GM18868 (cell line): ENCODE measurements at regions not wholly inside any gene's neighbourhood (a gene's known extent, or its start where the extent isn't known, plus 50 kb on each side); places are given as distances from the start of the nearest gene placed in this dataset.
A peak's percentile ranks its signal among the peaks of the same experiment; 100 is the strongest.
"Not testable (repeated sequence)": the region's sequence is repeated elsewhere in the genome, so short reads cannot be mapped to it uniquely, and the experiment has no call there.

Source experiments
- ATAC-seq: cut with Tn5 transposase; IDR thresholded peaks from one replicate; pipeline ENCODE4 v1.9.1; 2021; ENCODE audit warnings: mild to moderate bottlenecking, moderate library complexity; ENCODE audit not compliant: unreplicated experiment

GRCh38 chr5:162931501-162931900, 505.9 kb upstream of the CCNG1 start:
- ATAC-seq: no peak

- no peak for ATAC-seq
Observed at GRCh38 chr5:162939991-162940390, 497.4 kb upstream of the CCNG1 start.

GRCh38 chr5:162948677-162949076, 488.7 kb upstream of the CCNG1 start:
- ATAC-seq: no peak

GRCh38 chr5:162956570-162956969, 480.8 kb upstream of the CCNG1 start:
- ATAC-seq: no peak

DNA sequence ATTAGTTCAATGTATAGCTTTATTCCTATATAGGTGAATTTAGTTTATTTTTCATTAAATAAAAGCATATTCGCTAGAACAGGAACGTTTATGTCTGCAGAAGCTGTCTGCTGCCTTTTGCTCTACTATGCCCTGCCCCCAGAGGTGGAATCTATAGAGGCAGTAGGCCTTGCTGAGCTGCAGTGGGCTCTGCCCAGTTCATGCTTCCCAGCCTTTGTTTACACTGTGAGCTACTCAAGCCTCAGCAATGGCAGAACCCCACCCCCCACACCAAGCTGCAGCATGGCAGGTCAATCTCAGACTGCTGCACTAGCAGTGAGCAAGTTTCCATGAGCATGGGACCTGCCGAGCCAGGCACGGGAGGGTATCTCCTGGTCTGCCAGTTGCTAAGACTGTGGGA, 473.3 kb upstream of the CCNG1 start:
- not testable (repeated sequence) for ATAC-seq

DNA sequence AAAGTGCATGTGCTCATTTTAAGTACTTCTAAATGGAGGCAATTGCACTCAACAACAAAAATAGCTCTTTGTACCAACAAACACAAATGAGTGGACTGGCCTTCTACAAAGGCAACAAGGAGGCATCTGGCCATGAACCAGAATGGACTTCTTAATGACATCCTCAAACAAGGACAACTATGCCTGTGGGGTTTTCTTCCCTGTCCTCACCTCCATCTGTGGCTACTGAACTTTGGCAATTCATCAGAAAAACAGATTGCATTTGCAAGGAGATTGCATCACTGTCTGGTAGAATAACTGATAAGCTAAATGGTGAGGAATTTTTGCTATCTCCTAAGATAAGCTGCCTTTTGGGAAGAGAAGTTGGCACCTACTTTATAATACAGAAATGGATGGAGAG, 447.3 kb upstream of the CCNG1 start:
- no peak for ATAC-seq

- ATAC-seq: peak; percentile 89
Observed at GRCh38 chr5:162990856-162991497, 446.4 kb upstream of the CCNG1 start.

GRCh38 chr5:162995568-162995967, 441.8 kb upstream of the CCNG1 start:
- peak; percentile 62 for ATAC-seq

GRCh38 chr5:162996053-162996452, 441.3 kb upstream of the CCNG1 start:
- no peak for ATAC-seq

DNA sequence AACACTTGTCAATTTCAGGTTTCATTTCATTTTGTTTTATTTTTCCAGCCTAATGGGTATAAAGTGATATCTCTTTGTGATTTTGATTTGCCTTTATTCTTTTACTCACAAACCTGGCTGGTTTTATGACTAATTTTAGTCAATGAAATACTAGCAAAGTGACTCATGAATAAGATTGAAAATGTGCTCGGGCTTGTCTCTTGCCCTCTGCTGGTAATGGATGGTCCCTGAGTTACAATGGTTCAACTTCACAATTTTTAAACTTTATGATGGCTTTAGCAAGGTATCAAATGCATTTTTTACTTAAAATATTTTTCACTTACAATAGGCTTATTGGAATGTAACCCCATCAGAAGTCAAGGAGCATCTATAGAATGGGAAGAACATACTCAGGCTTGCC, 431.4 kb upstream of the CCNG1 start:
- ATAC-seq: peak; percentile 66

- no peak for ATAC-seq
Observed at GRCh38 chr5:163022582-163023128, 414.7 kb upstream of the CCNG1 start.

DNA sequence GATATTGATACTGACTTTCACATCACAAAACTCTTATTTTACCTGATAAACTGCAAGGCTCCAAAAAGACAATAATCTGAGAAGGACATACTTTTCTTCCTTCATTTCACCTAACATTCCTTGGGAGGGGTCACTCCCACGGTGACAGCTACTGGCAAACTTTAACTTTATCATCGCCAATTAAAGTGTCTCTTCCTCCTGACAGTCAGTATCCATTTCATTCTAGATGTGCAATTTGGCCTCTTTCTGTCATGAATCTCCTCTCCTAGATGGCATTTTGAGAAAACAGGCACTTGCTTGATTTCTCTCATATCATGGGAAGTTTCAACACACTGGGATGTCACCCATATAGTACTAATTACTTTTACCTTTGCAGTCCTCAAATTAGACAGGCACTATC, 413.5 kb upstream of the CCNG1 start:
- ATAC-seq: no peak

DNA sequence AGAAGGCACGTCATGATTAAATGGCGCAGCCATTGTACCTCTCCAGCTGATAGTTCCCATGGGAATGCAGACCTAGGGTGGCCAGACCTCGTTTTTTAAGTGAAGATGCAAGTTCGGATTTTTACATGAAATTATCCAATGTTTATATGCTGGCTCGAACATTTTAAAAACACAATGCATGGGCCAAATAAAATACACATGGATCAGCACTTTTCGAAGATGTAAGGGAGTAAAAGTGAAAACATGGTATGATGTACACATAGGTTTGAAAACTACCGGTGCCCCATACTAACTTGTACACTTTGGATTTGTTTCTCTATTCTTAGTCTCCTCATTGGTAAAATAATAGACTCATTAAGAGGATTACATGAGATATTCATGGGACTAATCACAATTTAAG, 412.5 kb upstream of the CCNG1 start:
- ATAC-seq: no peak

GRCh38 chr5:163033656-163034055, 403.7 kb upstream of the CCNG1 start:
- ATAC-seq: no peak

DNA sequence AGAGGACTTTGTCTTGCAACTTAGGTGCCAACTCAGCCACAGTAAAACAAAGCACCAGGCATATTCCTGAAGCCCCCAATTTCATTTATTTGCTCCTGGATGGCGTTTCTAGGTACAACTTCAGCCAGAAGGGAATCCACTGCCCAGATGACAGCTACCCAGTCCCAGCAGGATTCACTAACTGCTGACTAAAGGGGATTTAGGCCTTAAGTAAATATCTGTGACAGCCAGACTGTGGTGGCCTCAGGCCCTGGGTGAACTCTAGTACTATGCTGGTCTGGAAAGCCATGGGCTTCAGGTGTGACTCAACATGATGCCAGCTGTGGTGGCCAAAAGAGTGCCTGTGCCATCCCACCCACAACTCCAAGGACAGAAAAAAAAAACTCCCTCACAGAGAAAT, 396.1 kb upstream of the CCNG1 start:
- ATAC-seq: peak; percentile 34

DNA sequence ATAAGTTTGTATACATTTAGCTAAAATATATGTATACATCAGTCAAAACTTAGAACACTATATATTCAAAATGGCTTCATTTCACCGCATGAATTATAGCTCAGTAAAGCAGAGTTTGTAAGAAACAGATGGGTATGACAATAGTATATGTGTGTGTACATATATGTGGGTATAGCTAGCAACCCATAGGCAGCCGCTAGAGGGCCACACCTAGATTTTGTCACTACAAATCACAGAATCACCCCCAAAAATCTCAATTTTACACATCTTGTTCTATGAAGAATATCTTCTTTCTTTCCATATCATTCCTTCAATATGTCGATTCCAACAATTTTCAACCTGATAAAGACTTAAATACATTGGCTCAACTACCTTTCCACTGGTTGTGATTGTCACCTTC, 357.8 kb upstream of the CCNG1 start:
- peak; percentile 95 for ATAC-seq

DNA sequence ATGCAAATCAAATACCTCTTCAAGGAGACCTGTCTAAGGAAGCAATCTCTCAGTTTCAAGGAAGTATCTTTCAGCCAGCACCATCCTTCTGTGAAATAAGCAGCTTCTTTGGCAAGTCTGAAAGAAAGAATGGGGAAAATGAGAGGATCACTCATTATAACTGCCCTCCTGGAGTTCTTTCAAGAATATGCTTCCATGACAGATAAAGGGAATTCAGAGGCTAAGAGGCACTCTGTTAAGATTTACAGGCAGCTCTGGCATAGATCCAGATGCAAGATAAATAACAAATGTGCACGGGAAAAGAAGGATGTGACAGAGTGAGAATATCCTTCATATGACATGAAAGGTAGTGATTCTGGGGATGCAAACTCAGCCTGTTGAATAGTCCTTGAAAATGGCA, 348.2 kb upstream of the CCNG1 start:
- no peak for ATAC-seq

DNA sequence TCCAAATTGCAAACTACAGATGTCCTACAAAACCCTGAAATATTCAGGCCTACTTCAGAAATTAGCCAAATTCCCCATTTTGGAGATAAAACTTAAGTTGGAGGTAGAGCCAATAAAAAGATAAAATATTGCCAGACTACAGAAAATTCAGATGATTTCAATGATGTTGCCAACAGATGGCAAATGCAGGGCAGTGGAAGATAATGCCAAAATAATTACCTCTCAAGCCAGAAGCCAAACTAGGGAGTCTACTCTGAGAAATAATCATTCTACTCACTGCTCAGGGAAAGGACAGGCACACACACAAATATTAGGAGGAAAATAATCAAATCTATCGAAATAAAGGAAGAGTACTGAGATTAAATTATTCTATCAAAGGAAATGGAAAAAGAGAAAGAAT, 347.5 kb upstream of the CCNG1 start:
- ATAC-seq: no peak

- ATAC-seq: peak; percentile 89
Observed at GRCh38 chr5:163094492-163095180, 342.8 kb upstream of the CCNG1 start.

DNA sequence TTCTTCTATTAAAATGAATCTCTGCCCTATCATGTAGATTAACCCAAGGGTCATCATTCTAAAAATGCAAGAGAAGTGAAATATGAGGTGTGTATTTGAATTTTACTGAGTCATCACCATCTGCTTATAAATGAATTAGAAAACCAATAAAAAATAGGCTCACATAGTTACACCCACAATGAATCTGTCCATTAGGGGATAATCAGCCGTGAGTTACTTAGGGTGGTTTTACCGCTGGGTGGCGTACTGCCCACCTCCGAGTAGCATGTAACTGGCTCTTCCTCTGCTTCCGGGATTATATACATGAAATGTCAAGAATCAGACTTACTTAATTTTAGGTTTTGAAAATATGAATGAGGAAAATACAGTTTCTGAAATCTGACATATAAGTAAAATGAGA, 332.9 kb upstream of the CCNG1 start:
- ATAC-seq: peak; percentile 31

DNA sequence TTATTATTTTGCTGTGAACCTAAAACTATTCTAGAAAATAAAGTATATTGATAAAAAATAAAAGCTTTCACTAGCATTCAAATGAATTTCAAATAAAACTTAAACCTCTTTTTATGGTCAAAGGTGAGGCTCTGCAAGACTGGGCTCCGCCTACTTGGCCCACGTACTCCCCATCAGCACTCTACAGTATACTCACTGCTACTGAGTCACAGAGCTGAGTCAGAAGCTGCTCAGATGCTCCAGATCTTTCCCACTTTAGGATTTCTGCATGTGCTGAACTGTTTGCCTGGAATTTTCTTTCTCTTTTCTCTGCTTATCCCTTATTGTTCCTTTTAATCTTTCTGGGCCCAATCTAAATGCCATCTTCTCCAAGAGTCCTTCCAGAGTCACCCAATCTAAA, 331.9 kb upstream of the CCNG1 start:
- no peak for ATAC-seq

- ATAC-seq: peak; percentile 90
Observed at GRCh38 chr5:163106098-163106497, 331.3 kb upstream of the CCNG1 start.

GRCh38 chr5:163108351-163108750, 329.0 kb upstream of the CCNG1 start:
- ATAC-seq: no peak
